Body of pancreas (tissue), 4 donors: ENCODE measurements at regions not wholly inside any gene's neighbourhood (a gene's known extent, or its start where the extent isn't known, plus 50 kb on each side); places are given as distances from the start of the nearest gene placed in this dataset.

ENCODE experiments used
- CTCF ChIP-seq, 7 experiments: fragments of 450-650 bp in 4 of 7; fragments of 200-600 bp in 3 of 7; sonication (generic) in 3 of 7; IDR thresholded peaks; one replicate each; pipeline ENCODE4 v1.5.1; 2016 to 2019; ENCODE audit warnings: antibody characterized with exemption in 7 of 7
- POLR2A ChIP-seq, 3 donors: fragments of 450-650 bp; IDR thresholded peaks; one replicate each; pipeline ENCODE4 v1.6.1; 2016; ENCODE audit warnings: antibody characterized with exemption in 3 of 3, mild to moderate bottlenecking in 2 of 3

GRCh38 chr22:44608597-44609399, 93.2 kb upstream of the PRR5 start:
- TF ChIP-seq CTCF (IDR thresholded peaks at IDR 0.05) (no peak), POLR2A (IDR thresholded peaks at IDR 0.05) (no peak)
